H1 (cell line): ENCODE measurements at regions not wholly inside any gene's neighbourhood (a gene's known extent, or its start where the extent isn't known, plus 50 kb on each side); places are given as distances from the start of the nearest gene placed in this dataset.

Experiments
- CTCF ChIA-PET: fragments of 300-600 bp; sonication (Branson Sonifier 250); formaldehyde crosslinking; loops from one replicate; lab custom pipeline; 2021; ENCODE audit not compliant: partially characterized antibody; lab: Charles Lee
- POLR2A ChIA-PET: fragments of 300-600 bp; sonication (Branson Sonifier 250); formaldehyde crosslinking; loops from one replicate; lab custom pipeline; 2021; ENCODE audit warnings: inconsistent platforms; ENCODE audit not compliant: partially characterized antibody; lab: Charles Lee
- DNase-seq, 2 experiments: peaks; one replicate each; pipeline versions ENCODE4 v3.0.0 to v3.0.0-alpha.2; 2010 to 2022; ENCODE audit warnings: low spot score in 2 of 2, low read depth in 1 of 2, mixed read lengths in 1 of 2
- FAIRE-seq: peaks from 2 replicates; lab custom pipeline; 2011; peaks lifted over from hg19 to GRCh38; lab: Jason Lieb, UNC
- H2AFZ ChIP-seq: 2 replicates; pipeline ENCODE4 v1.8.1; 2012; ENCODE audit warnings: low read length, inconsistent platforms
- H2AK5ac ChIP-seq: 2 replicates; pipeline ENCODE4 v1.6.1; 2013; ENCODE audit warnings: low read depth, low read length
- H2BK120ac ChIP-seq: replicated peaks from 2 replicates; pipeline ENCODE3; 2013; ENCODE audit warnings: low read depth, low read length, inconsistent platforms
- H2BK12ac ChIP-seq: 2 replicates; pipeline ENCODE4 v1.6.1; 2013; ENCODE audit warnings: low read depth, low read length
- H2BK15ac ChIP-seq: 2 replicates; pipeline ENCODE4 v1.6.1; 2013; ENCODE audit warnings: low read length
- H2BK20ac ChIP-seq: 2 replicates; pipeline ENCODE4 v1.6.1; 2013; ENCODE audit warnings: low read length
- H2BK5ac ChIP-seq: 2 replicates; pipeline ENCODE4 v1.6.1; 2013; ENCODE audit warnings: low read depth, low read length
- H3K14ac ChIP-seq: 2 replicates; pipeline ENCODE4 v1.6.1; 2013; ENCODE audit warnings: inconsistent platforms; ENCODE audit not compliant: insufficient read length
- H3K18ac ChIP-seq: 2 replicates; pipeline ENCODE4 v1.6.1; 2013; ENCODE audit warnings: low read length; ENCODE audit errors: extremely low read depth
- H3K23ac ChIP-seq: 2 replicates; pipeline ENCODE4 v1.6.1; 2013; ENCODE audit warnings: inconsistent platforms; ENCODE audit not compliant: insufficient read length
- H3K23me2 ChIP-seq: 2 replicates; pipeline ENCODE4 v1.6.1; 2013; ENCODE audit warnings: low read depth, low read length
- H3K27ac ChIP-seq: 2 replicates; pipeline ENCODE4 v1.6.1; 2011; ENCODE audit warnings: low read depth, low read length, inconsistent platforms
- H3K27me3 ChIP-seq, 4 experiments: replicated peaks in 1 of 4; 1 replicate in 1 of 4; 2 replicates in 3 of 4; pipeline versions ENCODE4 v1.6.1 to v1.8.1; 2011 to 2013; ENCODE audit warnings: low read length in 3 of 4, mild to moderate bottlenecking in 3 of 4, inconsistent platforms in 2 of 4, mixed read lengths in 2 of 4, moderate library complexity in 1 of 4; ENCODE audit not compliant: control insufficient read depth in 3 of 4, insufficient read depth in 3 of 4; ENCODE audit errors: extremely low read depth in 1 of 4
- H3K36me3 ChIP-seq, 4 experiments: 2 replicates each; pipeline versions ENCODE4 v1.6.1 to v1.8.1; 2011 to 2013; ENCODE audit warnings: mild to moderate bottlenecking in 4 of 4, low read length in 3 of 4, moderate library complexity in 2 of 4, control low read depth in 1 of 4, inconsistent platforms in 1 of 4; ENCODE audit not compliant: insufficient read depth in 4 of 4, control insufficient read depth in 2 of 4
- H3K4ac ChIP-seq: replicated peaks from 2 replicates; pipeline ENCODE3; 2013; ENCODE audit warnings: low read length, low read depth, mixed read lengths, inconsistent platforms; ENCODE audit not compliant: insufficient read length
- H3K4me1 ChIP-seq, 4 experiments: replicated peaks in 1 of 4; 1 replicate in 1 of 4; 2 replicates in 3 of 4; pipeline versions ENCODE4 v1.6.1 to v1.8.1; 2011 to 2013; ENCODE audit warnings: low read length in 3 of 4, inconsistent platforms in 2 of 4, mixed read lengths in 1 of 4; ENCODE audit not compliant: insufficient read depth in 4 of 4, control insufficient read depth in 3 of 4
- H3K4me2 ChIP-seq, 2 experiments: 2 replicates each; pipeline versions ENCODE4 v1.6.1 to v1.8.1; 2011 to 2013; ENCODE audit warnings: low read depth in 2 of 2, low read length in 2 of 2, control low read depth in 1 of 2, inconsistent platforms in 1 of 2, mild to moderate bottlenecking in 1 of 2; ENCODE audit not compliant: insufficient read depth in 1 of 2
- H3K4me3 ChIP-seq, 4 experiments: fragments of 200-600, 300-600 bp in 1 of 4; sonication (generic), shearing (Covaris generic), sonication (Bioruptor Twin) in 1 of 4; 2 replicates each; pipeline versions ENCODE4 v1.5.1 to v1.8.1; 2011 to 2016; ENCODE audit warnings: low read length in 4 of 4, low read depth in 3 of 4, control low read depth in 2 of 4, inconsistent platforms in 2 of 4, mild to moderate bottlenecking in 2 of 4, mixed read lengths in 1 of 4, moderate library complexity in 1 of 4; ENCODE audit not compliant: insufficient read depth in 2 of 4; ENCODE audit errors: extremely low read depth in 1 of 4
- H3K56ac ChIP-seq: replicated peaks from 2 replicates; pipeline ENCODE3; 2013; ENCODE audit warnings: low read depth, mild to moderate bottlenecking, mixed read lengths, low read length, inconsistent platforms; ENCODE audit not compliant: insufficient read length
- H3K79me1 ChIP-seq: 2 replicates; pipeline ENCODE4 v1.6.1; 2013; ENCODE audit warnings: low read depth, low read length, control low read depth
- H3K79me2 ChIP-seq, 2 experiments: 2 replicates each; pipeline versions ENCODE4 v1.6.1 to v1.8.1; 2012 to 2013; ENCODE audit warnings: low read length in 2 of 2, mild to moderate bottlenecking in 2 of 2, inconsistent platforms in 1 of 2; ENCODE audit not compliant: insufficient read depth in 2 of 2, control insufficient read depth in 1 of 2
- H3K9ac ChIP-seq, 4 experiments: replicated peaks in 1 of 4; 1 replicate in 1 of 4; 2 replicates in 3 of 4; pipeline versions ENCODE4 v1.6.1 to v1.8.1; 2011 to 2013; ENCODE audit warnings: low read depth in 3 of 4, low read length in 3 of 4, control low read depth in 2 of 4, mild to moderate bottlenecking in 2 of 4, moderate library complexity in 2 of 4, inconsistent platforms in 1 of 4; ENCODE audit errors: extremely low read depth in 1 of 4
- H3K9me3 ChIP-seq, 2 experiments: 2 replicates each; pipeline versions ENCODE4 v1.6.1 to v1.8.1; 2012 to 2013; ENCODE audit warnings: mild to moderate bottlenecking in 2 of 2, moderate library complexity in 2 of 2, control low read depth in 1 of 2, inconsistent platforms in 1 of 2, low read depth in 1 of 2, low read length in 1 of 2, mixed read lengths in 1 of 2; ENCODE audit not compliant: insufficient read depth in 2 of 2
- H4K20me1 ChIP-seq, 2 experiments: replicated peaks in 1 of 2; 2 replicates each; pipeline versions ENCODE3 to v1.8.1; 2011 to 2013; ENCODE audit warnings: inconsistent platforms in 2 of 2, low read length in 2 of 2, mild to moderate bottlenecking in 1 of 2; ENCODE audit not compliant: insufficient read depth in 2 of 2, control insufficient read depth in 1 of 2
- H4K5ac ChIP-seq: 2 replicates; pipeline ENCODE4 v1.6.1; 2013; ENCODE audit warnings: low read length, low read depth, mixed read lengths, inconsistent platforms; ENCODE audit not compliant: insufficient read length
- H4K8ac ChIP-seq: 2 replicates; pipeline ENCODE4 v1.8.0; 2013; ENCODE audit warnings: mild to moderate bottlenecking, moderate library complexity, low read length, inconsistent platforms; ENCODE audit not compliant: insufficient read depth; ENCODE audit errors: extremely low read depth
- H4K91ac ChIP-seq: replicated peaks from 2 replicates; pipeline ENCODE3; 2013; ENCODE audit warnings: low read length, mixed read lengths, inconsistent platforms; ENCODE audit not compliant: insufficient read length
- BCL11A ChIP-seq, 2 experiments: IDR thresholded peaks; one replicate each; pipeline ENCODE4 v1.6.1; 2011; ENCODE audit warnings: low read depth in 2 of 2, low read length in 2 of 2, mild to moderate bottlenecking in 2 of 2
- BRCA1 ChIP-seq: IDR thresholded peaks from 2 replicates; pipeline ENCODE4 v1.6.1; 2012; ENCODE audit warnings: low read depth, low read length, improper control_type of control experiment
- CBX8 ChIP-seq: fragments of 300-800, 300-1000 bp; sonication (generic); IDR thresholded peaks from 2 replicates; pipeline ENCODE4 v1.7.1; 2016; ENCODE audit warnings: low read depth, low read length, borderline replicate concordance
- CTBP2 ChIP-seq: IDR thresholded peaks from 2 replicates; pipeline ENCODE4 v1.7.0; 2011; ENCODE audit warnings: borderline replicate concordance, mild to moderate bottlenecking, moderate library complexity, mixed read lengths, low read length; ENCODE audit not compliant: insufficient read depth, insufficient read length
- GABPA ChIP-seq: IDR thresholded peaks from 2 replicates; pipeline ENCODE4 v1.6.1; 2011; ENCODE audit warnings: mild to moderate bottlenecking, low read length, moderate library complexity, borderline replicate concordance; ENCODE audit not compliant: insufficient read depth
- GTF2F1 ChIP-seq: IDR thresholded peaks from 2 replicates; pipeline ENCODE4 v1.6.1; 2012; ENCODE audit warnings: low read depth, low read length, improper control_type of control experiment, borderline replicate concordance
- PHF8 ChIP-seq: fragments of 200-600 bp; sonication (generic); conservative IDR thresholded peaks from 2 replicates; pipeline ENCODE4 v1.7.1; 2012; ENCODE audit warnings: low read depth, mild to moderate bottlenecking, inconsistent platforms, low read length, moderate library complexity
- SAP30 ChIP-seq: fragments of 300-600 bp; sonication (generic); IDR thresholded peaks from 2 replicates; pipeline ENCODE4 v1.7.1; 2012; ENCODE audit warnings: low read length, moderate library complexity, mild to moderate bottlenecking, inconsistent platforms; ENCODE audit not compliant: insufficient read depth, insufficient replicate concordance
- SP4 ChIP-seq: IDR thresholded peaks from 2 replicates; pipeline ENCODE4 v1.6.1; 2012; ENCODE audit warnings: low read length, inconsistent platforms
- SRF ChIP-seq: IDR thresholded peaks from 2 replicates; pipeline ENCODE4 v1.6.1; 2011; ENCODE audit warnings: mild to moderate bottlenecking, low read depth, low read length, moderate library complexity
- TAF7 ChIP-seq: optimal IDR thresholded peaks from 2 replicates; pipeline ENCODE3; 2011; ENCODE audit warnings: low read depth, mild to moderate bottlenecking, inconsistent platforms, low read length, moderate library complexity, borderline replicate concordance
- TBP ChIP-seq: IDR thresholded peaks from 2 replicates; pipeline ENCODE4 v1.6.1; 2011; ENCODE audit warnings: low read depth, low read length, improper control_type of control experiment
- YY1 ChIP-seq: IDR thresholded peaks from 2 replicates; pipeline ENCODE4 v1.6.1; 2011; ENCODE audit warnings: low read depth, mild to moderate bottlenecking, low read length
- WGBS, 2 experiments: shearing (Covaris generic) in 1 of 2; methylation state at CpG; one replicate each; pipeline versions ENCODE4 v1.1.6 to v1.1.7; 2013 to 2015; ENCODE audit warnings: low lambda C conversion rate in 2 of 2, mixed read lengths in 2 of 2, inconsistent platforms in 1 of 2, low coverage in 1 of 2, missing lambda C conversion rate in 1 of 2; ENCODE audit not compliant: insufficient replicate concordance in 2 of 2, insufficient coverage in 1 of 2, insufficient read length in 1 of 2; ENCODE audit errors: extremely low coverage in 1 of 2, missing lambda C conversion rate in 1 of 2; 5-methylcytosine and 5-hydroxymethylcytosine counted together
- TF ChIP-seq, protein P1 (sequence below): IDR thresholded peaks from 2 replicates; pipeline ENCODE4 v1.6.1; 2011; ENCODE audit warnings: low read length, improper control_type of control experiment

GRCh38 chr9:16316456-16316855, 554.0 kb downstream of the BNC2 start:
- no peaks in the 10 kb centered on the region for H4K20me1 ChIP-seq
- WGBS, 2 experiments = 81% methylated on average over 9 of the region's 9 CpGs; no CpG with 5 or more reads in 1 of the 2 experiments
- H3K79me2 ChIP-seq = no peaks in the 10 kb centered on the region
- DNase-seq (no peak), FAIRE-seq (no peak)
- no peak overlapping the region for H3K4ac ChIP-seq
- H2BK20ac ChIP-seq = no peak overlapping the region
- H3K23me2 ChIP-seq = no peaks in the 10 kb centered on the region; the same call in 1 of the 2 replicates
- no peaks in the 10 kb centered on the region for H3K36me3 ChIP-seq
- no peak overlapping the region for H3K27ac ChIP-seq
- ChIA-PET CTCF (interaction anchor here (1.0 to 2.5 kb wide), 7 partner anchors 10 to 105 kb away, joined by 3 to 7 read pairs (median 5); no protein-coding TSS in a partner anchor), POLR2A (no interaction called here)
- no peak overlapping the region for H2BK120ac ChIP-seq
- H2BK15ac ChIP-seq = no peak overlapping the region
- H3K23ac ChIP-seq = no peak overlapping the region
- no peak overlapping the region for H3K4me2 ChIP-seq
- no peaks in the 10 kb centered on the region for H3K9me3 ChIP-seq
- H3K14ac ChIP-seq = no peak overlapping the region
- H3K4me1 ChIP-seq = peaks cover 0 to 2% (median 0%) of the 10 kb centered on the region in 4 experiments; a peak in 1 of 7 replicates
- H2AFZ ChIP-seq = no peak overlapping the region
- H2BK12ac ChIP-seq = no peak overlapping the region
- H3K9ac ChIP-seq = no peak overlapping the region
- H4K8ac ChIP-seq = peak overlapping the region; percentile 6; the same call in 1 of the 2 replicates
- no peaks in the 10 kb centered on the region for H3K27me3 ChIP-seq
- H4K91ac ChIP-seq = no peak overlapping the region
- H3K79me1 ChIP-seq = no peaks in the 10 kb centered on the region
- H2AK5ac ChIP-seq = no peak overlapping the region
- H3K56ac ChIP-seq = no peak overlapping the region
- no peak overlapping the region for H2BK5ac ChIP-seq
- no peak overlapping the region for H4K5ac ChIP-seq
- no peak overlapping the region for H3K4me3 ChIP-seq
- no peak overlapping the region for H3K18ac ChIP-seq
- TF ChIP-seq, protein P1, sequence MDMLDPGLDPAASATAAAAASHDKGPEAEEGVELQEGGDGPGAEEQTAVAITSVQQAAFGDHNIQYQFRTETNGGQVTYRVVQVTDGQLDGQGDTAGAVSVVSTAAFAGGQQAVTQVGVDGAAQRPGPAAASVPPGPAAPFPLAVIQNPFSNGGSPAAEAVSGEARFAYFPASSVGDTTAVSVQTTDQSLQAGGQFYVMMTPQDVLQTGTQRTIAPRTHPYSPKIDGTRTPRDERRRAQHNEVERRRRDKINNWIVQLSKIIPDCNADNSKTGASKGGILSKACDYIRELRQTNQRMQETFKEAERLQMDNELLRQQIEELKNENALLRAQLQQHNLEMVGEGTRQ = no peak
- TF ChIP-seq TAF7 = no peak
- no peak for TF ChIP-seq BCL11A (IDR thresholded peaks at IDR 0.05; ENCODE audit: low read depth in 2 of 2, low read length in 2 of 2)
- no peak for TF ChIP-seq TBP
- TF ChIP-seq GABPA = no peak
- TF ChIP-seq CTBP2 = no peak
- no peak for TF ChIP-seq YY1
- TF ChIP-seq SRF = no peak
- no peak for TF ChIP-seq SAP30
- TF ChIP-seq SP4 = no peak
- TF ChIP-seq BRCA1 = no peak
- no peak for TF ChIP-seq GTF2F1
- TF ChIP-seq CBX8 = no peak
- no peak for TF ChIP-seq PHF8
